Parathyroid adenoma (tissue), 2 donors: ENCODE measurements at regions not wholly inside any gene's neighbourhood (a gene's known extent, or its start where the extent isn't known, plus 50 kb on each side); places are given as distances from the start of the nearest gene placed in this dataset.

Source experiments
- H2AFZ ChIP-seq: fragments of 300-600 bp; sonication (generic); one replicate; pipeline ENCODE4 v1.7.0; 2017; ENCODE audit warnings: antibody characterized with exemption, mild to moderate bottlenecking
- H3K27ac ChIP-seq: fragments of 300-600 bp; sonication (generic); one replicate; pipeline ENCODE4 v1.7.0; 2017
- H3K27me3 ChIP-seq: fragments of 300-600 bp; sonication (generic); one replicate; pipeline ENCODE4 v1.7.0; 2017; ENCODE audit warnings: low read length; ENCODE audit not compliant: control insufficient read depth, insufficient read depth
- H3K36me3 ChIP-seq: fragments of 300-600 bp; sonication (generic); one replicate; pipeline ENCODE4 v1.7.0; 2017; ENCODE audit warnings: low read length; ENCODE audit not compliant: control insufficient read depth, insufficient read depth
- H3K4me1 ChIP-seq: fragments of 300-600 bp; sonication (generic); one replicate; pipeline ENCODE4 v1.7.0; 2017; ENCODE audit warnings: control low read depth
- H3K4me2 ChIP-seq: fragments of 300-600 bp; sonication (generic); one replicate; pipeline ENCODE4 v1.7.0; 2017; ENCODE audit warnings: low read length
- H3K4me3 ChIP-seq: fragments of 300-600 bp; sonication (generic); one replicate; pipeline ENCODE4 v1.7.0; 2017; ENCODE audit warnings: low read depth, low read length
- H3K79me2 ChIP-seq: fragments of 300-600 bp; sonication (generic); one replicate; pipeline ENCODE4 v1.7.0; 2017; ENCODE audit warnings: control low read depth
- H3K9ac ChIP-seq: fragments of 300-600 bp; sonication (generic); one replicate; pipeline ENCODE4 v1.7.0; 2017; ENCODE audit warnings: mild to moderate bottlenecking
- H3K9me3 ChIP-seq: fragments of 300-600 bp; sonication (generic); one replicate; pipeline ENCODE4 v1.7.0; 2017; ENCODE audit warnings: low read length; ENCODE audit not compliant: control insufficient read depth
- TF ChIP-seq, protein P1 (sequence below): fragments of 300-600 bp; sonication (generic); IDR thresholded peaks from one replicate; pipeline ENCODE4 v1.7.0; 2017; ENCODE audit warnings: antibody characterized with exemption, mild to moderate bottlenecking
- donor health status: primary hyperparathyroidism.

GRCh38 chr13:44795176-44795575 is 194.1 kb downstream of the NUFIP1 start:
- Histone ChIP-seq H3K4me2 (no peak overlapping the region), H3K9ac (no peak overlapping the region), H3K27me3 (no peaks in the 10 kb centered on the region), H3K36me3 (no peaks in the 10 kb centered on the region), H3K9me3 (no peaks in the 10 kb centered on the region), H3K4me3 (no peak overlapping the region), H3K27ac (no peak overlapping the region), H3K79me2 (no peaks in the 10 kb centered on the region), H3K4me1 (no peaks in the 10 kb centered on the region), H2AFZ (no peak overlapping the region)
- TF ChIP-seq, protein P1, sequence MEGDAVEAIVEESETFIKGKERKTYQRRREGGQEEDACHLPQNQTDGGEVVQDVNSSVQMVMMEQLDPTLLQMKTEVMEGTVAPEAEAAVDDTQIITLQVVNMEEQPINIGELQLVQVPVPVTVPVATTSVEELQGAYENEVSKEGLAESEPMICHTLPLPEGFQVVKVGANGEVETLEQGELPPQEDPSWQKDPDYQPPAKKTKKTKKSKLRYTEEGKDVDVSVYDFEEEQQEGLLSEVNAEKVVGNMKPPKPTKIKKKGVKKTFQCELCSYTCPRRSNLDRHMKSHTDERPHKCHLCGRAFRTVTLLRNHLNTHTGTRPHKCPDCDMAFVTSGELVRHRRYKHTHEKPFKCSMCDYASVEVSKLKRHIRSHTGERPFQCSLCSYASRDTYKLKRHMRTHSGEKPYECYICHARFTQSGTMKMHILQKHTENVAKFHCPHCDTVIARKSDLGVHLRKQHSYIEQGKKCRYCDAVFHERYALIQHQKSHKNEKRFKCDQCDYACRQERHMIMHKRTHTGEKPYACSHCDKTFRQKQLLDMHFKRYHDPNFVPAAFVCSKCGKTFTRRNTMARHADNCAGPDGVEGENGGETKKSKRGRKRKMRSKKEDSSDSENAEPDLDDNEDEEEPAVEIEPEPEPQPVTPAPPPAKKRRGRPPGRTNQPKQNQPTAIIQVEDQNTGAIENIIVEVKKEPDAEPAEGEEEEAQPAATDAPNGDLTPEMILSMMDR = no peak

DNA sequence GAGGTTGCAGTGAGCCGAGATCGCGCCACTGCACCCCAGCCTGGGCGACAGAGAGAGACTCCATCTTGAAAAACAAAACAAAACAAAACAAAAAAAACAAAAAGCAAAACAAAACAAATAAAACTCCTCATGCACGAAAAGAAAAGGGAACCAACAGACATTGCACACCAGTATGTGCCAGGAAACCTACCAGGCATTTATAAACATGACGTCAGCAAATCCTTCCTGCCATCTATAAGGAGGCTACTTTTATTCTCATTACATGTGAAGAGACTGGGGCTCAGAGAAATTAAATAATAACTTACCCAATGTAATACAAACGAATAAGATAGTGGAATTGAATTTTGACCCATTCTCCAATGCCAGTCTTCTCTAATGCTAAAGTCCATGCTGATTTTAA is 197.2 kb downstream of the NUFIP1 start:
- Histone ChIP-seq H3K79me2 (no peaks in the 10 kb centered on the region), H3K4me2 (no peak overlapping the region), H3K27me3 (no peaks in the 10 kb centered on the region), H3K36me3 (no peaks in the 10 kb centered on the region), H3K9ac (no peak overlapping the region), H3K27ac (no peak overlapping the region), H3K4me1 (no peaks in the 10 kb centered on the region), H2AFZ (no peak overlapping the region), H3K4me3 (no peak overlapping the region), H3K9me3 (no peaks in the 10 kb centered on the region)
- TF ChIP-seq, protein P1 = no peak

GRCh38 chr13:44790289-44790688 is 199.0 kb downstream of the NUFIP1 start:
- TF ChIP-seq, protein P1 = no peak
- Histone ChIP-seq H3K9ac (no peak overlapping the region), H3K9me3 (no peaks in the 10 kb centered on the region), H2AFZ (no peak overlapping the region), H3K4me2 (no peak overlapping the region), H3K27me3 (no peaks in the 10 kb centered on the region), H3K79me2 (no peaks in the 10 kb centered on the region), H3K36me3 (no peaks in the 10 kb centered on the region), H3K4me1 (no peaks in the 10 kb centered on the region), H3K4me3 (no peak overlapping the region), H3K27ac (no peak overlapping the region)

GRCh38 chr13:44787617-44788016 is 201.7 kb downstream of the NUFIP1 start:
- no peaks in the 10 kb centered on the region for H3K4me1 ChIP-seq
- no peak overlapping the region for H3K9ac ChIP-seq
- H3K27me3 ChIP-seq = no peaks in the 10 kb centered on the region
- H3K4me2 ChIP-seq = no peak overlapping the region
- H3K4me3 ChIP-seq = no peak overlapping the region
- no peaks in the 10 kb centered on the region for H3K79me2 ChIP-seq
- H3K9me3 ChIP-seq = no peaks in the 10 kb centered on the region
- H3K27ac ChIP-seq = no peak overlapping the region
- no peaks in the 10 kb centered on the region for H3K36me3 ChIP-seq
- TF ChIP-seq, protein P1 = no peak
- no peak overlapping the region for H2AFZ ChIP-seq

DNA sequence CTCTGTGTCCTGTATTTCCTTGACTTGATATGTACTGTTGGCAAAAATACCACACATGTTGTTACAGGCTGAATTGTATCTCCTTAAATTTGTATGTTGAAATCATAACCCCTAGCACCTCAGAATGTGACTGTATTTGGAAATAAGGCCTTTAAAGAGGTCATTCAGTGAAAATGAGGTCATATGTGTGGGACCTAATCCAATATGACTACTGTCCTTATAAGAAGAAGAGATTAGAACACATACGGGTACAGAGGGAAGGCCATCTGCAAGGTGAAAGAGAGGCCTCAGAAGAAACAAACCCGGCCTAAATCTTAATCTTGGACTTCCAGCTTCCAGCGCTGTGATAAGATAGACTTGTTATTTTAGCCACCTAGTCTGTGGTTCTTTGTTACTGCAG is 202.5 kb downstream of the NUFIP1 start:
- no peaks in the 10 kb centered on the region for H3K4me1 ChIP-seq

More for the DNA sequence above, 202.5 kb downstream of the NUFIP1 start:
- H2AFZ ChIP-seq = peak overlapping the region; percentile 23
- no peaks in the 10 kb centered on the region for H3K79me2 ChIP-seq
- H3K9ac ChIP-seq = no peak overlapping the region
- no peak overlapping the region for H3K4me2 ChIP-seq
- no peak overlapping the region for H3K4me3 ChIP-seq
- H3K27ac ChIP-seq = peak overlapping the region; percentile 65
- TF ChIP-seq, protein P1 = no peak
- no peaks in the 10 kb centered on the region for H3K36me3 ChIP-seq
- no peaks in the 10 kb centered on the region for H3K27me3 ChIP-seq
- no peaks in the 10 kb centered on the region for H3K9me3 ChIP-seq
